HG02763 (cell line): ENCODE measurements at regions not wholly inside any gene's neighbourhood (a gene's known extent, or its start where the extent isn't known, plus 50 kb on each side); places are given as distances from the start of the nearest gene placed in this dataset.

ENCODE experiments used
- ATAC-seq: cut with Tn5 transposase; IDR thresholded peaks from one replicate; pipeline ENCODE4 v1.9.1; 2021; ENCODE audit warnings: mild to moderate bottlenecking, moderate library complexity; ENCODE audit not compliant: unreplicated experiment

DNA sequence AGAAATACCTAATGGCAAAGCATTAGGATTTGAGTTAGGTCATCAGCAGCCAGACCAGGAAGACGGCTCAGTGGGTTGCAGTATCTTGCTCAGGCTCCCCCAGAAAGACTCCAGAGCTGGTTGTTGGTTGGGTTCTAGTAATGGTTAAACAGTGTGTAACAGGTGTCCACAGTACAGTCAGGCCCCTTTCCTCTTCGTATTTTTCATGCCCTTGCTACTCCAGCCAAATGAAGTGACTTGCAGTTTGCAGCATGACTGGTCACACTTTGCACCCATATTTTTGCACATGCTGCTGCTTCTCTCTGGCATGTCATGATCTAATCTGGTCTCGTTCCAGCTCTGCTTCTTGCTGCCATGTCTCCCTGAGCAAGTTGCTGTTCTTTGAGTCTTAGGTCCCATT lies 60.6 kb upstream of the TRPC7 start:
- ATAC-seq = no peak

DNA sequence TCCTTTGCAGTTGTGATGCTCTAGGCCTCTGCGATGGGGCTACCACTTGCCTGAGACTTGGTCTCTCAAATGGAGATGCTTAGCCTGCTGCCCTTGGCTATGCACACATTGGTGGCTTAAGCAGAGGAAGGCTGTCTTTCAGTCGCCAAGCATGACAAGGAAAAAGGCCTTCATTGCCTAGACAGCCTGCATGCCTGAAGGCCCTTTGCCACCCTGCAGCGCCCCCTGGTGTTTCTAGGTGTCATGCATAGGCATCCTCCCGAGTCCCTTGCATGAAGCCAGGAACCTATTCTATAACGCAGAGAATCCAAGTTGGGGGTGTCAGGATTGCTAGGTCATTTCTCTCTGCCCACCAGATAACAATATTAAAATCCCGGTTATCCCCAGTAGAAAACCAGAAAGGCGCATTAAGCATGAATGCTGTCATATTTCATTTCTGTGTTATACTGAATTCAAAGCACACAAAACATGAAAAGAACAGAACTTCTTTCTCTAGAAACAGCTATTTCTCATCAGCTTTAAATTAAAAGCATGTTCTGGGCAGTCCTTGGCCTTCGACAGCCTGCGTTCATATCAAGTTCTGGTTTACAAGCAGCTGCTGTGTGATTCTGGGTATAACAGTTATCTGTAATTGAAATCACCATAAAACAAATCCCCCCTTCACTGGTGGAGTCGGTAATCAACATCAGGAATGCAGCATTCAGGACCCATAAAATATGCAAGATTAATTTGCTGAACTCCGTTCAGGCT lies 59.7 kb upstream of the TRPC7 start:
- ATAC-seq = no peak

DNA sequence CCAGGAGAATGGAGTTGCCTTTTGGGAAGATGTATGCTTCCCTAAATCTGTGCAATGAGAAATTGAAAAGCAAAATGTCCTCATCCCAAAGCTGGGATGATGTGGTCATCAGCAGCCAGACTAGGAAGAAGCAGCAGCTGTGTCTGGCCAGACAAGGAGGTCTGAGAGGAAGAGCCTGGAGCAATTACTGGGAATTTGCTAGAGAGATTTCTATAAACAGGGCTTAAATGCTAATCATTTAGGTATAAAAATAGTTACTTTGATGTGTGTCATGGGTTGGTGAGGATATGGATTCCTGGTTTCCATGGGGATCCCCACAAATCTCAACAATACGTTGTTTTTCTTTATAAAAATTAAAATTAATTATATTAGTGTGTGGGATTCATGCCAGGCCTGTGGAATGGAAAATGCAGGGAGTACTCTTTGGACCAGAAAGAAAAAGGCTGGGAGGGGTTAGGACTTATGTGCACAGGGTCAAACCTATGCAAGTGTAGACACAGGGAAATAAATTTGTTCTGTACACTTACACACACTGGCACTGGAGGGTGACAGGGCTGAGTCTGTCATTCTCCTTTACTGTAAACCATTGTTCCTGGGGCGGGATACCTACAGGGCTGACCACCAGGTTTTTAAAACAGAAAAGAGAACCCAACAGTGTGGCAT lies 58.7 kb upstream of the TRPC7 start:
- ATAC-seq = no peak

DNA sequence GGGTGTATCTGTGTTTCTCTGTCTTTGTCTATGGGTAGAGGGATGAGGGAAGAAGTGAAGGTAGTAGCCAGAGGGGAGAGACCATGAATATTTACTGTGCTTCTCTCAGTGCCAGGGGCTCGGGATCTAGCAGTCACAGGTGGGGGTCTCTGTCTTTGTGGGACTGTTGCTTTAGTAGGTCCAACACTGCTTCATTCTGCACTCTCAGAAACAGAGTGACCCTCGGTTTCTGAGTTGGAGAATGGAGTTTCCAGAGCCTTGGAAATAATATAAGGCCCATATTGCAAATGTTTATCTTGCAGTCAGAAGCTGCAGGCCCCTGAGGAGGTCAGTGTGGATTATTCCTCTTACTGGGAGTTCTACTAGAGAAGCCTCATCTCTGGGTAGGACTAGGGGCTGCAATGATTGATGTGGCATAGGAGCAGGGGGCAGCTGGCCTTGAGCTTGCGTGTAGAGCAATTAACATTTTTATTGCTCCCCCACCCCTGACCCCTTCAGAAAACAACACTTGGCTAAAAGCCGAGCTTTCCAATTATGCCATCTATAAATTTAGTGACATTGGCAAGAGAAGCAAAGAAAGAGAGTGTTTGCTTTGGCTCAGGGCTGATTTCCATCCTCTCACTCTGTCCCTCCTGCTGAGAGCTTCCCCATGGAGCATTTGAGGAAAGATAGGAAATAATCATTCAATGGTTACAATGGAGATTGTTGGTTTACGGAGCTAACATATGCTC lies 55.0 kb upstream of the TRPC7 start:
- no peak for ATAC-seq

DNA sequence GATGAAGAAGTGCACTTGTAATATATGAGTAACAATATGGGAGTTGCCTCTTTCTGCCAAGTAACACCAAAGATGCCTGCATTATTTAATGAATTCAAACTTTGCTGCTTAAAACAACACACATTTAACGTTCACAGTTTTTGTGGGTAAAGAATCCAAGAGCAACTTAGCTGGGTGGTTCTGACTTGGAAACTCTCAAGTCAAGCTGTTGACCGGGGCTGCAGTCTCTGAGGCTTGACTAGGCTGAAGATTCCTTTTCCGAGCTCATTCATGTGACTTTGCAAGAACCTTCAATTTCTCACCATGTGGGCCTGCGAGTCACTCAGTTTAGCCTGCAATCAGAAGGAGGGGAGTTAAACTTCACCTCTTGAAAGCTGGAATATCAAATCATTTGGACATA lies 53.0 kb upstream of the TRPC7 start:
- no peak for ATAC-seq
